NCI-H128 (cell line): ENCODE measurements at regions not wholly inside any gene's neighbourhood (a gene's known extent, or its start where the extent isn't known, plus 50 kb on each side); places are given as distances from the start of the nearest gene placed in this dataset.

ENCODE experiments used
- DNase-seq: peaks from one replicate; lab custom pipeline; 2025; ENCODE audit not compliant: unreplicated experiment; lab: John Stamatoyannopoulos, UW

DNA sequence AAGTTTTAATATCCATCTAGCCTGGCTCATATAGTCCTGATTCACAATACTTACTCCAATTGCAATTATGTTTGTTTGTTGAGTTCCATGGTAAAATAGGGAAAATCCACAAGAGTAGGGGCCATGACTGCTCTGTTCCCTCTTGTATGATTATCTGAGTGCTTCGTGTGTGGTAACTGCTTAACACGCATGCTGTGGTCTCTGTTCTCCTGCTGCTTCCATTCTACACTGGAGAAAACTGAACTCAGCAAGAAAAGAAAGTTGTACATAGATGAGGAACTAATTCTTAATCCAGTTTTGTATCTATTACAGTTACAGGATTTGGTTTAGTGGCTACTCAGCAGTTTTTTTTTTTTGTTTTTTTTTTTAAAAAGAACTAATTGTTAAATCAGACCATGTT, 223.0 kb upstream of the SATB1 start:
- DNase-seq, result no peak

DNA sequence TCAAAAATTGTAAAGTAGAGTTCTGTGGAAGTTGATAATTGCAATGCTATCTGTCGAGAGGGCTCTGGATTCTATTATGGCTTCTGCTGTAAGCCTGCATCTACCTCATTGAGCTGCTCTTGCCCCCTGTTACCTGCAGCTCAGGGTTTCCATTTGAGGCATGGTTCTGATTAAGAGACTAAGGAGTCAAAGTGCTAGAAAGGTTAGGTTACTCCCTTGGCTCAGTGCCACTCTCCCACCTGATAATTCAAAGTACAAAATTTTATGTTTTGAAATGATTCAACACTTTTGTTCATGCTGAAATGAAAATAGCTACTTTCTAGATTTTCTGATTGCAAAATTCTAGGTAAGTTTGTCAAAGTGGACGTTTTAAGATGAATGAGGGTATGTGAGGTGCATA, 220.5 kb upstream of the SATB1 start:
- no peak for DNase-seq

DNA sequence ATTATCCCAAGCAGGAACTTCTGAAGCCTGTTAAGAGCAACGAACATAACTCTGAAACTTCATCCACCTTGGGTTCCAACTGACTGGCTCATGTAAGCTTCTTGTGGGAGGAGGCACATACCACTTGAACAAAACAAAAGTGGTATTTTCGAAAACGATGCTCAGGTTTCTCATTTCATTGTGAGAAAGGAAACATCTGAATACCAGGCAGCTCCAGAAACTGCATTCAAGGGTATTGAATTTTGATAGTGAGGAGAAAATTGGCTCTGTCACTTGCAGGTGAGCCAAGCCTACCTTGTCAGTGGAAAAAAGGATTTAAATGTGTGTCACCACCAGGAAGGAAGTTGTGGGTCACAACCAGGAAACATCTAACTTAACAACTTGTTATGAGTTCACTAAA, 218.1 kb upstream of the SATB1 start:
- DNase-seq, result no peak

DNA sequence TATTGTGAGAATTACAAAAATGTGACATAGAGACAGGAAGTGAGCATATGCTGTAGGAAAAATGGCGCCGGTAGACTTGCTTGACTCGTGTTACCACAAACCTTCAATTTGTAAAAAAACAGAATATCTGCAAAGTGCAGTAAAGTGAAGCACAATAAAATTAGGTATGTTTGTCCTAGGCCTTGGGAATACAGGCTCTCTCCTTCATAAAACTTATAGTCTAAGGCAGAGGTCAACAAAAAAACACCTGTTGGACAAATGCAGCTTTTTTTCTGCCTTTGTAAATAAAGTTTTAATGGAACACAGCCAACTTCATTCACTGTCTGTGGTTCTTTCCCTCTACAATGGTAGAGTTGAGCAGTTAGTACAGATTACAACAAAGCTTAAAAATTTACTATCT, 216.8 kb upstream of the SATB1 start:
- DNase-seq, result no peak

GRCh38 chr3:18635215-18635614, 210.1 kb upstream of the SATB1 start:
- no peak for DNase-seq

DNA sequence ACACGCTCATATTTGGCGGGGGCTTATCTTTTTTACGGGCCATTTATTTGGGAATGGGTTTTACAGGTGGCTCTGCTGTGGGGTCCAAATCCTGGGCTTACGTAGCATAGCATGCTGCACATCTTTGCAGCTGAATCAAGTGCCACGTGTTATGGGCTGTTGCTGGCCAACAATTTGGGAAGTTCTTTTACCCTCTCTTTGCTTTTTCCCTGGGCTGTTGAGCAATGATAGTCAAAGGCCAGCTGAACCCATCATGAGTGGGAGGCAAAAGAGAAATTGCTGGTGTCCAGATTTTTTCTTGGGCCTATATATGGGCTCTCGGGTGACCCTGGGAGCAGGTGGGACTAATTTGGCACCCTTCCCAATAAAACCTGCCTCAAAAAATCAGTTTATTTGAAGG, 209.3 kb upstream of the SATB1 start:
- DNase-seq, result no peak

- DNase-seq, result no peak
Observed at GRCh38 chr3:18633002-18633401, 207.9 kb upstream of the SATB1 start.

DNA sequence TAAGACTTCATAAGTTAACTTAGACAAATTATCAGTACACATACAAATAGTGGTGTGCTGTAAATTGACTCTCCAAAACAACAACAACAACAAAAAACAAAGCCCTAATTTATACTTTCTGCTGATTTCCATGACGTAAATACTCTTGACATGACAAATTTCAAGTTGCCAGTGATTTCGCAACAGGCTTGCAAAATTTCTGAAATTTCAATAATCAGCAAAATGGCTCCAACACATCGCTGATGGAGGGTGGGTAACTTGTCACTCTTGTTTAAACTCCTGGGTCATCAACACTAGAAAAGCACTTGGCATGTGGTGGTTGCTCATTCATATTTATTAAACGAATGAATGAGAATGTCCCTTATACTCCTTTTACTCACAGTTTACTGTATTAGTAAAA, 205.2 kb upstream of the SATB1 start:
- DNase-seq, result no peak

- no peak for DNase-seq
Observed at GRCh38 chr3:18625085-18625484, 199.9 kb upstream of the SATB1 start.

DNA sequence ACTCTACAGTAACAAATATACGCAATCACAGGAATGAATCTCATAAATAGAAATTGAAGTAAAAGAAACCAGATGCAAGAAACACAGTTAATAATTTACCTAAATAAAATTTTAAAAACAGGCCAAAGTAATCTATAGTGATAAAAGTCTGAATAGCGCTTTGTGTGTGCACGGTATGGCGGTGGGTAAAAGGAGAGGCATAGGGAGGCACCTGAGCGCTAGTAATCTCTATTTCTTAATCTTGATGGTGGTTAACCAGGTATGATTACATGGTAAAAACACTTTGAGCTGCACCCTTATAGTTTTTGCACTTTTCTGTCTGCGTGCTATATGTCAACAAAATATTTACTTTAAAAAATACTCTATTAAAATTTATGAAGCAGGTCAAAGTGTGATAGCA, 198.1 kb upstream of the SATB1 start:
- no peak for DNase-seq

- no peak for DNase-seq
Observed at GRCh38 chr3:18618723-18619122, 193.6 kb upstream of the SATB1 start.

DNA sequence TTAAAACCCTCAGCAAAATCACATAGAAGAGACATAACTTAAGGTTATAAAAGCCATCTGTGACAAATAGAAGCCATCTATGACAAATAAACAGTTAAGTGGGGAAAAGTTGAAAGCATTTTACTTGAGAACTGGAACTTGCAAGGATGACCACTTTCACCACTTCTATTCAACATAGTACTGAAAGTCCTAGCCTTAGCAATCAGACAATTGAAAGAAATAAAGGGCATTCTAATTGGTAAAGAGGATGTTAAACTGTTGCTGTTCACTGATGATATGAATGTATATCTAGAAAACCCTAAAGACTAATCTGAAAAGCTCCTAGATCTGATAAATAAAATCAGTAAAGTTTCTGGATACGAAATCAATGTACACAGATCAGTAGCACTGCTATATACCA, 186.9 kb upstream of the SATB1 start:
- no peak for DNase-seq

GRCh38 chr3:18609187-18609586, 184.0 kb upstream of the SATB1 start:
- DNase-seq, result no peak

DNA sequence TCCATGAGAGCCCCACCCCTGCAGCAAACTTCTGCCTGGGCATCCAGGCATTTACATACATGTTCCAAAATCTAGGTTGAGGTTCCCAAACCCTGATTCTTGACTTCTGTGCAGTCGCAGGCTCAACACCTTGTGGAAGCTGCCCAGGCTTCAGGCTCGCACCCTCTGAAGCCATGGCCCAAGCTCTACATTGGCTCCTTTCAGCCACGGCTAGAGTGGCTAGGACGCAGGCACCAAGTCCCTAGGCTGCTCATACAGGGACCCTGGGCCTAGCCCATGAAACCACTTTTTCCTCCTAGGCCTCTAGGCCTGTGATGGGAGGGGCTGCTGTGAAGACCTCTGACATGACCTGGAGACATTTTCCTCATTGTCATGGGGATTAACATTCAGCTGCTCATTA, 172.8 kb upstream of the SATB1 start:
- no peak for DNase-seq

GRCh38 chr3:18593231-18593630, 168.1 kb upstream of the SATB1 start:
- DNase-seq, result no peak

DNA sequence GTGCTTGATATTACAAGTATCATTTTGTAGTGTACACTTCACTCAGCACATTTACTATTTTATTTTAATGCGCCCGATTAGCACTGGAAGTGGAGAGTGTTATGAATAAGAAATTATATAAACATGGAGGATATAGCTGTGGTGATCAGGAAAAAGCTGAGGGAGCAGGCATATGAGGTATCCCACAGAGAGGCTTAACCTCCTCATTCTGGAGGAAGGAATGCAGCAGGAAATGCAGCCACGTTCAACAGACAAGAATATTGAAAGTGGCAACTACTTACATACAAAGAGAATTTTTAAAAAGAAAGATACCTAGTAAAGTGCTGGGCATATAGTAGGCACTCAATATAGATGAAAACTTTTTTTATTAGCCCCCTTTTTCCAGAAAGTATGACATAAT, 166.0 kb upstream of the SATB1 start:
- no peak for DNase-seq

DNA sequence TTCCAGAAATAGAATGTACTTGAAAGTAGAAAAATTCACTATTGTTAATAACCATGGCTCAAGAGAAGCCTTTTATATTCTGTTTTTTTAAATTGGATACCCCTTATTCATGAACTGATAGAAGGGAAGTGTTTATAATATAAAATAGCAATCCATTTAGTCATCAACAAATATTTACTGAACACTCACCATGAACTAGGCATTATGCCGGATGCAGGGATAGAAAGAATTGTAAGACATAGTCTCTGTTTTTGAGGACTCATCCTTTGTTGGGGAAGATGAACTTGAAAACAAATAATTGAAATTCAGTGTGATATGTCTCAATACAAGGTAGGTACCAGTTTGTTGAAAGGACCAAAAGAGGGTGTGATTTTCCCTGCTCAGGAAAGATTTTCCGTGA, 160.9 kb upstream of the SATB1 start:
- DNase-seq, result no peak

DNA sequence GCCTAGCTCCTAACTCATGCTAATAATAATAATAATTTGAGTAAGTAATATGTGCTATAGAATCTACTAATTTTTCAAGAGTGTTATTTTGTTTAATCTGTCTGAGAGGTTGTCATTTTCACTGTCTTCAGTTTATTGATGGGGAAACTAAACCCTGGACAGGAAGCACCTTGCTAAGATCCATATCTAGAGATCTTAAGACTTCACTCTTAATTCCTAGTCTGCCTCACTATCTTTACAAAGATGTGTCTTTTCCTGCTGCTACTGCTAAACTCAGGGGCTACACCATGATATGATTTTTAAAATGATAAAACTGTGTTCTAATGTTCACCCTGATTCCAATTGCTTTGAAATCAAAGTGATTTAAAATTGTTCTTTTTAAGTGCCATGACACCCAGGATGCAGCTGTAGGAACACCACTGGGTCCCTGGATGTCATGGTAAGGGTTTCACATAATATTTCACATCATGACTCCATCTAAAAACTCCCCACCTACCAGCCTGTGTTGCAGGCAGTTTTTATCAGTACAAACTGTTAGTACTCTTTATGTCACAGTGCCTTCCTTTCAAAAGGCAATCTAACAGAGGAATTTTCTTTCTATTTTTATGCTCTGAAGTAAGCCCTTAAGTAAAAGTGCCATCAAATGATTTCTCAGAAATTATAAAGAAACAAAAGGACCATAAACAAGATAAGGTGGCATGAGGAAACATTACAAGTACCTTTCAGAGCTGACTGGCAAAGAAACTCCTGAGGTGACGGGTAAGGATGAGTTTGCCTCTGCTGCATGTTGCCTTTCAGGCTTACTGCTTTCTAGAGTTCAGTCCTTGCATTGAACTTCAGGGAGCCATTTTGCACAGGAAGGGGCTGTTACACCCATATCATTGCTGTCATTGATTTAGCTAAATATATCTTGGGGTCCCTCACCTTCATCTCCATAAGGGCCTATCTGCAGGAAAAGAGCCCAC, 160.1 kb upstream of the SATB1 start:
- DNase-seq, result no peak

DNA sequence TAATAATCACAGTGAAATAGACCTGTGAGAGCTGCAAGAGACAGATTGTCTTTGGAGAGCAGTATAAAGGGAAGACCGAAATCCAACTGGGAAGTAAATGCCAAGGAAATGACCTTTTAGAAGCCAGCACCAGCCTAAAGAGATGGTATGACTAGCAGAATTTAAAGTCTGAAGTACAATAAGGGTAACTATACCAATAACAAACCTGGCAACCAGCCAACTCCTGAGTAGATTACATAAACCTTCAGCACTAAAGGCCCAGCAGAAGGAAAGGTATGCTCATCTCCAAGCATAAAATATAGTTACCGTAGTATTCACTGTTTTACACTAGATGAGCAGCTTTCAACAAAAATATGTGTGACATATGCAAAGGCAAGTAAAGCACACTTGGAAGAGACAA, 155.1 kb upstream of the SATB1 start:
- DNase-seq, result no peak

- DNase-seq, result no peak
Observed at GRCh38 chr3:18579661-18580060, 154.5 kb upstream of the SATB1 start.

DNA sequence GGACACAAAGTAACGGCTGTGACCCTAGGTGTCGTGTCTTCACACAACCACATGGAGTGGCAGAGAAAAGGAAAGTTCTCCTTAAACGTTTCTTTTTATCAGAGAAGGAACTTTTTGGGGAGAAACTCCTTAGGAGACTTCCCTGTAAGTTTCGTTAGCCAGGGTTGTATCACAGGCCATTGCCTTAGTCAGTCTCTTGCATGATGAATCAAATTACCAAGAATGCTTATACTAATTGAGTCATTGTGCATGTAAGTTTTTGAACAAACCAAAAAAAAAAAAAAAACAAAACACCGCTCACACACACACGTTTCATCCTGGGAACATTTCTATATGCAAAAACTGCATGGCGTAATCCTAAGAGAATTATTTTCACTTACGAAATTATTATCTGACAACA, 150.4 kb upstream of the SATB1 start:
- DNase-seq, result no peak

DNA sequence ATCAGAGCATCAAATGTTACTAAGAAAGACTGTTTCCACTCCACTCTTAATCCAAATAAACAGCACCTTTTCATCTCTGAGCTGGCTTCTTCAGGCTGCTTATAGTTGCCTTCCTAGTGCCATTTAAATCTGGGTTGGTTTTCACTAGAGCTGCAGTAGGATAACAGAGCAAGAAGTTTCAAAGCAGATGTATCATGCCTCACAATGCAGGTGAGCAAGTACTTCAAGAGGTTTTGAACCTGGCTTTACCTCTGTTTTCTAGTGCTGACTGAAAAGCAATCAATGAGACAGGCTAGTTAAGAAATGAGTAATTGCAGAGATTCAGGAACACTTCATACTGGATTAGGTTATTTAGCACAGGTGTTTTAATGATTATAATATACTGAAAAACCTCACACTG, 147.7 kb upstream of the SATB1 start:
- DNase-seq, result no peak

GRCh38 chr3:18567293-18567692, 142.2 kb upstream of the SATB1 start:
- DNase-seq, result no peak
